IMR-90 (cell line): ENCODE measurements at regions not wholly inside any gene's neighbourhood (a gene's known extent, or its start where the extent isn't known, plus 50 kb on each side); places are given as distances from the start of the nearest gene placed in this dataset.

Source experiments
- ATAC-seq: fragments of 200-7000 bp; cut with Tn5 transposase; 2 replicates; pipeline ENCODE4 v1.9.1; 2020; ENCODE audit warnings: low read depth, mild to moderate bottlenecking, moderate library complexity
- BruUV-seq: library from RNA; stranded (reverse); fragments of 400-500 nt; replicated peaks from 2 replicates; lab custom pipeline; 2021; lab: Mats Ljungman, UMichigan
- CTCF ChIA-PET: fragments of 300-600 bp; formaldehyde crosslinking; extraction: SDS; loops from one replicate; lab custom pipeline; 2021; ENCODE audit warnings: antibody characterized with exemption; lab: Yijun Ruan, JAX
- POLR2A ChIA-PET: fragments of 300-600 bp; sonication (Branson Sonifier 250); formaldehyde crosslinking; loops from one replicate; lab custom pipeline; 2022; ENCODE audit warnings: antibody characterized with exemption; ENCODE audit not compliant: unreplicated experiment; lab: Charles Lee
- DNase-seq: peaks from one replicate; pipeline ENCODE4 v3.0.0; 2013
- H2AFZ ChIP-seq: replicated peaks from 2 replicates; pipeline ENCODE3; 2013; ENCODE audit warnings: low read length, mild to moderate bottlenecking; ENCODE audit not compliant: poor library complexity
- H2AK5ac ChIP-seq: 2 replicates; pipeline ENCODE4 v1.6.1; 2013; ENCODE audit warnings: low read depth, low read length, inconsistent platforms
- H2AK9ac ChIP-seq: replicated peaks from 2 replicates; pipeline ENCODE3; 2013; ENCODE audit warnings: mild to moderate bottlenecking, low read depth, low read length, moderate library complexity; ENCODE audit not compliant: poor library complexity
- H2BK120ac ChIP-seq: 2 replicates; pipeline ENCODE4 v1.6.1; 2013; ENCODE audit warnings: low read depth, low read length, inconsistent platforms
- H2BK15ac ChIP-seq: 3 replicates; pipeline ENCODE4 v1.6.1; 2013; ENCODE audit warnings: low read depth, low read length, inconsistent platforms
- H2BK20ac ChIP-seq: 2 replicates; pipeline ENCODE4 v1.6.1; 2013; ENCODE audit warnings: low read depth, mild to moderate bottlenecking, inconsistent platforms, low read length, moderate library complexity
- H2BK5ac ChIP-seq: 2 replicates; pipeline ENCODE4 v1.6.1; 2013; ENCODE audit warnings: mild to moderate bottlenecking, low read depth, low read length, inconsistent platforms; ENCODE audit not compliant: poor library complexity, severe bottlenecking
- H3K14ac ChIP-seq: replicated peaks from 2 replicates; pipeline ENCODE4 v1.6.1; 2013; ENCODE audit warnings: low read depth, low read length, inconsistent platforms
- H3K18ac ChIP-seq: 2 replicates; pipeline ENCODE4 v1.6.1; 2013; ENCODE audit warnings: low read depth, low read length, control low read depth
- H3K23ac ChIP-seq: 2 replicates; pipeline ENCODE4 v1.6.1; 2013; ENCODE audit warnings: low read depth, low read length, inconsistent platforms
- H3K27ac ChIP-seq: 2 replicates; pipeline ENCODE4 v1.5.1; 2013; ENCODE audit warnings: mild to moderate bottlenecking, control low read depth, low read length; ENCODE audit not compliant: insufficient read depth
- H3K27me3 ChIP-seq: 2 replicates; pipeline ENCODE4 v1.6.1; 2013; ENCODE audit warnings: low read length; ENCODE audit not compliant: control insufficient read depth, insufficient read depth
- H3K36me3 ChIP-seq: 2 replicates; pipeline ENCODE4 v1.6.1; 2013; ENCODE audit warnings: low read length, mixed read lengths; ENCODE audit not compliant: control insufficient read depth, insufficient read depth
- H3K4ac ChIP-seq: 2 replicates; pipeline ENCODE4 v1.6.1; 2013; ENCODE audit warnings: low read depth, low read length, inconsistent platforms
- H3K4me1 ChIP-seq: 2 replicates; pipeline ENCODE4 v1.6.1; 2013; ENCODE audit warnings: low read length, mixed read lengths; ENCODE audit not compliant: control insufficient read depth, insufficient read depth
- H3K4me2 ChIP-seq: 2 replicates; pipeline ENCODE4 v1.6.1; 2013; ENCODE audit warnings: low read depth, mild to moderate bottlenecking, control low read depth, low read length, moderate library complexity
- H3K4me3 ChIP-seq: 2 replicates; pipeline ENCODE4 v1.5.1; 2013; ENCODE audit warnings: low read depth, mild to moderate bottlenecking, control low read depth, low read length, moderate library complexity; ENCODE audit not compliant: insufficient read depth
- H3K56ac ChIP-seq: 2 replicates; pipeline ENCODE4 v1.6.1; 2013; ENCODE audit warnings: low read length, inconsistent platforms; ENCODE audit not compliant: insufficient read depth; ENCODE audit errors: extremely low read depth
- H3K79me1 ChIP-seq, 2 experiments: 2 replicates each; pipeline ENCODE4 v1.6.1; 2013; ENCODE audit warnings: low read length in 2 of 2, inconsistent platforms in 1 of 2, low read depth in 1 of 2
- H3K9ac ChIP-seq: 2 replicates; pipeline ENCODE4 v1.6.1; 2013; ENCODE audit warnings: low read depth, low read length, control low read depth
- H3K9me1 ChIP-seq: 2 replicates; pipeline ENCODE4 v1.6.1; 2013; ENCODE audit warnings: low read length, inconsistent platforms; ENCODE audit not compliant: insufficient read depth
- H3K9me3 ChIP-seq: 2 replicates; pipeline ENCODE4 v1.6.1; 2013; ENCODE audit warnings: low read length; ENCODE audit not compliant: control insufficient read depth, insufficient read depth
- H4K20me1 ChIP-seq: 2 replicates; pipeline ENCODE4 v1.6.1; 2013; ENCODE audit warnings: low read length, inconsistent platforms; ENCODE audit not compliant: insufficient read depth
- H4K5ac ChIP-seq: 2 replicates; pipeline ENCODE4 v1.6.1; 2013; ENCODE audit warnings: mild to moderate bottlenecking, low read depth, low read length, control low read depth
- H4K8ac ChIP-seq, 2 experiments: 2 replicates each; pipeline ENCODE4 v1.6.1; 2013; ENCODE audit warnings: low read depth in 2 of 2, low read length in 2 of 2, control low read depth in 1 of 2, inconsistent platforms in 1 of 2
- H4K91ac ChIP-seq: 2 replicates; pipeline ENCODE4 v1.6.1; 2013; ENCODE audit warnings: low read depth, low read length, inconsistent platforms; ENCODE audit not compliant: insufficient read depth
- BHLHE40 ChIP-seq: fragments of 150-350 bp; IDR thresholded peaks from 2 replicates; pipeline ENCODE4 v1.6.1; 2016; ENCODE audit warnings: mild to moderate bottlenecking, low read depth, low read length
- CEBPB ChIP-seq: IDR thresholded peaks from 2 replicates; pipeline ENCODE4 v1.6.1; 2012; ENCODE audit warnings: low read depth, low read length, improper control_type of control experiment
- CHD1 ChIP-seq: IDR thresholded peaks from 2 replicates; pipeline ENCODE4 v1.6.1; 2012; ENCODE audit warnings: low read depth, low read length, improper control_type of control experiment
- CTCF ChIP-seq: conservative IDR thresholded peaks from 2 replicates; pipeline ENCODE4 v1.5.1; 2012; ENCODE audit warnings: mild to moderate bottlenecking, low read depth, low read length, improper control_type of control experiment
- ELK1 ChIP-seq: fragments of 150-350 bp; IDR thresholded peaks from 2 replicates; pipeline ENCODE4 v1.6.1; 2016; ENCODE audit warnings: low read depth, mild to moderate bottlenecking, low read length, moderate library complexity, borderline replicate concordance
- FOS ChIP-seq: fragments of 150-350 bp; IDR thresholded peaks from 2 replicates; pipeline ENCODE4 v1.6.1; 2016; ENCODE audit warnings: low read depth, low read length
- MAFK ChIP-seq: IDR thresholded peaks from 2 replicates; pipeline ENCODE4 v1.6.1; 2012; ENCODE audit warnings: low read depth, low read length, improper control_type of control experiment
- MAZ ChIP-seq: IDR thresholded peaks from 2 replicates; pipeline ENCODE4 v1.6.1; 2012; ENCODE audit warnings: low read depth, mild to moderate bottlenecking, low read length, improper control_type of control experiment, moderate library complexity, borderline replicate concordance
- MXI1 ChIP-seq: IDR thresholded peaks from 2 replicates; pipeline ENCODE4 v1.6.1; 2012; ENCODE audit warnings: low read depth, mild to moderate bottlenecking, low read length, moderate library complexity, borderline replicate concordance
- NFE2L2 ChIP-seq: fragments of 150-350 bp; IDR thresholded peaks from 2 replicates; pipeline ENCODE4 v1.6.1; 2016; ENCODE audit warnings: low read depth, mild to moderate bottlenecking, low read length
- POLR2A ChIP-seq: IDR thresholded peaks from 2 replicates; pipeline ENCODE4 v1.6.1; 2012; ENCODE audit warnings: mild to moderate bottlenecking, low read depth, low read length
- RAD21 ChIP-seq: IDR thresholded peaks from 2 replicates; pipeline ENCODE4 v1.6.1; 2012; ENCODE audit warnings: low read length, improper control_type of control experiment
- RCOR1 ChIP-seq: IDR thresholded peaks from 2 replicates; pipeline ENCODE4 v1.6.1; 2012; ENCODE audit warnings: mild to moderate bottlenecking, low read length, improper control_type of control experiment; ENCODE audit not compliant: insufficient replicate concordance
- RFX5 ChIP-seq: IDR thresholded peaks from 2 replicates; pipeline ENCODE4 v1.8.0; 2012; ENCODE audit warnings: low read depth, mild to moderate bottlenecking, low read length, moderate library complexity
- SMC3 ChIP-seq: fragments of 150-350 bp; IDR thresholded peaks from 2 replicates; pipeline ENCODE4 v1.6.1; 2016; ENCODE audit warnings: low read depth, mild to moderate bottlenecking, antibody characterized with exemption, low read length, moderate library complexity
- USF2 ChIP-seq: fragments of 150-350 bp; IDR thresholded peaks from 2 replicates; pipeline ENCODE4 v1.6.1; 2017; ENCODE audit warnings: mild to moderate bottlenecking, antibody characterized with exemption, low read length, low read depth
- WGBS, 2 experiments: methylation state at CpG; one replicate each; pipeline versions ENCODE4 v1.1.5 to v1.1.7; 2013; ENCODE audit warnings: missing lambda C conversion rate in 2 of 2; ENCODE audit not compliant: insufficient read length in 1 of 2; ENCODE audit errors: extremely low coverage in 2 of 2; 5-methylcytosine and 5-hydroxymethylcytosine counted together
- dilution Hi-C: fragments of 300-500 bp; cut with HindIII; formaldehyde crosslinking; loops from one replicate; pipeline ENCODE4 v1.14.3; 2018; ENCODE audit warnings: low sequenced_read_pairs; ENCODE audit not compliant: unreplicated experiment
- in situ Hi-C: fragments of 300-500 bp; cut with MboI; formaldehyde crosslinking; loops from 3 replicates; pipeline ENCODE4 v1.14.3; 2019; ENCODE audit warnings: low sequenced_read_pairs, inconsistent platforms, mixed read lengths
- intact Hi-C: fragments of 100-400 bp; cut with micrococcal nuclease; formaldehyde crosslinking; loops from 2 replicates; pipeline ENCODE4 v1.10.0; 2022

GRCh38 chr3:28682121-28682520 is 333.5 kb upstream of the AZI2 start:
- Histone ChIP-seq H2BK120ac (no peak overlapping the region), H3K27me3 (no peaks in the 10 kb centered on the region), H2AFZ (no peak overlapping the region), H4K8ac (no peak overlapping the region), H3K23ac (no peak overlapping the region), H3K9ac (no peak overlapping the region), H3K4me3 (no peak overlapping the region), H4K5ac (no peak overlapping the region), H3K18ac (no peak overlapping the region), H3K14ac (no peak overlapping the region), H3K79me1 (no peaks in the 10 kb centered on the region), H3K9me3 (no peaks in the 10 kb centered on the region), H3K36me3 (no peaks in the 10 kb centered on the region), H2AK5ac (no peak overlapping the region), H2BK5ac (no peak overlapping the region), H3K27ac (no peak overlapping the region), H3K4me1 (no peaks in the 10 kb centered on the region), H4K91ac (no peak overlapping the region), H2BK15ac (no peak overlapping the region), H3K56ac (no peak overlapping the region), H4K20me1 (no peaks in the 10 kb centered on the region), H3K9me1 (no peaks in the 10 kb centered on the region), H3K4ac (no peak overlapping the region), H2AK9ac (no peak overlapping the region), H2BK20ac (no peak overlapping the region), H3K4me2 (no peak overlapping the region)
- dilution Hi-C loops (no loop called here), in situ Hi-C loops (no loop called here), intact Hi-C loops (no loop called here)
- ChIA-PET CTCF (no interaction called here), POLR2A (interaction anchor here (0.6 kb wide), 1 partner anchor 64 kb away, joined by 7 read pairs; no protein-coding TSS in a partner anchor)
- no TSS peak for BruUV-seq
- no CpG with 5 or more reads among the region's 1 CpG for WGBS, 2 experiments
- TF ChIP-seq RAD21 (no peak), CEBPB (no peak), RFX5 (no peak), CTCF (no peak), MAFK (no peak), NFE2L2 (no peak), ELK1 (no peak), CHD1 (no peak), MXI1 (no peak), RCOR1 (no peak), USF2 (no peak), BHLHE40 (no peak), MAZ (no peak), SMC3 (no peak), POLR2A (no peak), FOS (no peak)
- no peak for ATAC-seq
- DNase-seq: no peak
